ENCODE measurements at regions not wholly inside any gene's neighbourhood (a gene's known extent, or its start where the extent isn't known, plus 50 kb on each side); places are given as distances from the start of the nearest gene placed in this dataset.

- no peak overlapping the region for H3K4me3 ChIP-seq (ENCODE audit: low read length)
- no peak for DNase-seq (ENCODE audit: low read depth)
- TF ChIP-seq, protein P1, sequence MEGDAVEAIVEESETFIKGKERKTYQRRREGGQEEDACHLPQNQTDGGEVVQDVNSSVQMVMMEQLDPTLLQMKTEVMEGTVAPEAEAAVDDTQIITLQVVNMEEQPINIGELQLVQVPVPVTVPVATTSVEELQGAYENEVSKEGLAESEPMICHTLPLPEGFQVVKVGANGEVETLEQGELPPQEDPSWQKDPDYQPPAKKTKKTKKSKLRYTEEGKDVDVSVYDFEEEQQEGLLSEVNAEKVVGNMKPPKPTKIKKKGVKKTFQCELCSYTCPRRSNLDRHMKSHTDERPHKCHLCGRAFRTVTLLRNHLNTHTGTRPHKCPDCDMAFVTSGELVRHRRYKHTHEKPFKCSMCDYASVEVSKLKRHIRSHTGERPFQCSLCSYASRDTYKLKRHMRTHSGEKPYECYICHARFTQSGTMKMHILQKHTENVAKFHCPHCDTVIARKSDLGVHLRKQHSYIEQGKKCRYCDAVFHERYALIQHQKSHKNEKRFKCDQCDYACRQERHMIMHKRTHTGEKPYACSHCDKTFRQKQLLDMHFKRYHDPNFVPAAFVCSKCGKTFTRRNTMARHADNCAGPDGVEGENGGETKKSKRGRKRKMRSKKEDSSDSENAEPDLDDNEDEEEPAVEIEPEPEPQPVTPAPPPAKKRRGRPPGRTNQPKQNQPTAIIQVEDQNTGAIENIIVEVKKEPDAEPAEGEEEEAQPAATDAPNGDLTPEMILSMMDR (conservative IDR thresholded peaks at IDR 0.05; ENCODE audit: low read length) = no peak
These were observed 1624.0 kb downstream of the AMY1C start for GRCh38 chr1:105373681-105374080.

- no peak overlapping the region for H3K4me3 ChIP-seq (ENCODE audit: low read length)
- TF ChIP-seq, protein P1 (conservative IDR thresholded peaks at IDR 0.05; ENCODE audit: low read length) = no peak
- DNase-seq (ENCODE audit: low read depth) = no peak
These were observed 1636.8 kb downstream of the AMY1C start for GRCh38 chr1:105386489-105386888.

- TF ChIP-seq, protein P1 (conservative IDR thresholded peaks at IDR 0.05; ENCODE audit: low read length) = no peak
- no peak for DNase-seq (ENCODE audit: low read depth)
These were observed 1646.3 kb downstream of the AMY1C start for GRCh38 chr1:105396001-105396400.

DNA sequence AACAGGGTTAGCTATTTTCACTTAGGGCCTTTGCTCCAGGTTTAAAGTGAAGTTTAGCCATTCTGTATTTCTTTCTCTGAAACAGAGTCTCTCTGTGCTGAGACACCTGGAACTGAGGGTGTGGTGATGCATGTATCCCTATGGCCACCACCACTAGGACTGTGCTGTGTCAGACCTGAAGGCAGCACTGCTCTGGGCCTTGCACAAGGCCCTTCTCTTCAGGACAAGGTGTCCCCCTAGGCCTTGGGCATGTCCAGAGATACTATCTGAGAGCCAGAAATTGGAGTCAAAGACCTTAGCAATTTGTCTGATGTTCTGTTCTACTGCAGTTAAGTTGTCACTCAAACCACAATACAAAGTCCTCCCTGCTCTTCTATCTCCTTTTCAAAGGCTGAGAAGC is 1649.2 kb downstream of the AMY1C start:
- no peak overlapping the region for H3K4me3 ChIP-seq (ENCODE audit: low read length)
- no peak for DNase-seq (ENCODE audit: low read depth)
- TF ChIP-seq, protein P1 (conservative IDR thresholded peaks at IDR 0.05; ENCODE audit: low read length) = no peak

More at GRCh38 chr1:105396001-105396400, 1646.3 kb downstream of the AMY1C start:
- H3K4me3 ChIP-seq (ENCODE audit: low read length) = no peak overlapping the region

GRCh38 chr1:105399716-105400115 is 1650.0 kb downstream of the AMY1C start:
- no peak for DNase-seq (ENCODE audit: low read depth)
- TF ChIP-seq, protein P1 (conservative IDR thresholded peaks at IDR 0.05; ENCODE audit: low read length) = no peak
- no peak overlapping the region for H3K4me3 ChIP-seq (ENCODE audit: low read length)

DNA sequence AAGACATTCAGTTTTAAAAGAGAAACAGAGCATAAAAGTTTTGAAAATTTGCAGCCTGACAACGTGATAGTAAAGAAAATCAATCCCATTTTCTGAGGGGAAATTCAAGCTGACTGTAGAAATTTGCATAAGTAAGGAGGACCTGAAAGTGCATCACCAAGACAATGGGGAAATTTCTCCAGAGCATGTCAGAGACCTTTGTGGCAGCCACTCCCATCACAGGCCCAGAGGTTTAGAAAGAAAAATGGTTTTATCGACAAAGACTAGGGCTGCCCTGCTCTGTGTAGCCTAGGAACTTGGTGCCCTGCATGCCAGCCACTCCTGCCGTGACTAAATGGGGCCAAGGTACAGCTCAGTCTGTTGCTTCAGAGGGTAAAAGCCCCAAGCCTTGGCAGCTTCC is 1640.2 kb upstream of the PRMT6 start:
- TF ChIP-seq, protein P1 (conservative IDR thresholded peaks at IDR 0.05; ENCODE audit: low read length) = no peak
- H3K4me3 ChIP-seq (ENCODE audit: low read length) = no peak overlapping the region
- no peak for DNase-seq (ENCODE audit: low read depth)

DNA sequence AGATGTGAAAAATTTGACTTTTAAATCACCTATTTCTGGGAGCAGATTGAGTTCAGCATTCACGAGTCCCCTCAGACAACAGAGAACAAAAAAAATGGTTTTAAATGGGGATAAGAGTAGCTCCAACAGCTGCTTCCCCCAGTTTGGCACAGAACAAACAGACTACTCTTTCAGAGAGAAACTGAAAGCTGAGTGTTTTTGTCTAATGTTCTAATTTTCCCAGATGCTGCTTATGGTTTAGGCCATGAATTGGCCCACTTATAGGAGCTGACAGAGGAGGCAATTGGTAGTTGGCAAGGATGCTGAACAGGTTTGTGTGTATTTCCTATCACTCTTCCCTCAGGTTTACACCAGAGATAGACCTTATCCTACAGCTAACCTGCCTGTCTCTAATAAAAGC is 1637.4 kb upstream of the PRMT6 start:
- DNase-seq (ENCODE audit: low read depth) = no peak
- H3K4me3 ChIP-seq (ENCODE audit: low read length) = no peak overlapping the region
- TF ChIP-seq, protein P1 (conservative IDR thresholded peaks at IDR 0.05; ENCODE audit: low read length) = no peak
